Neural cell (in vitro differentiated cells): ENCODE measurements at regions not wholly inside any gene's neighbourhood (a gene's known extent, or its start where the extent isn't known, plus 50 kb on each side); places are given as distances from the start of the nearest gene placed in this dataset.

Experiments
- H2AFZ ChIP-seq: fragments of 200-600, 300-800 bp; sonication (generic), shearing (Covaris generic); 2 replicates; pipeline ENCODE4 v1.6.0; 2014; ENCODE audit warnings: low read depth, mild to moderate bottlenecking, antibody characterized with exemption, low read length, moderate library complexity
- H3F3A ChIP-seq: fragments of 200-600 bp; shearing (Covaris generic); 2 replicates; pipeline ENCODE4 v1.6.1; 2016; ENCODE audit warnings: mild to moderate bottlenecking, moderate library complexity, mixed read lengths, antibody characterized with exemption, low read length; ENCODE audit not compliant: insufficient read depth, poor library complexity, severe bottlenecking
- H3K27ac ChIP-seq: fragments of 200-600, 300-800 bp; sonication (generic), shearing (Covaris generic); 2 replicates; pipeline ENCODE4 v1.5.1; 2014; ENCODE audit warnings: mild to moderate bottlenecking, low read length, moderate library complexity
- H3K27me3 ChIP-seq: fragments of 300-800, 200-600 bp; sonication (generic), shearing (Covaris generic); 2 replicates; pipeline ENCODE4 v1.6.0; 2014; ENCODE audit warnings: mild to moderate bottlenecking, low read depth, low read length, moderate library complexity; ENCODE audit not compliant: insufficient read depth
- H3K36me3 ChIP-seq: fragments of 300-800, 200-600 bp; sonication (generic), shearing (Covaris generic); 2 replicates; pipeline ENCODE4 v1.5.1; 2014; ENCODE audit warnings: mild to moderate bottlenecking, antibody characterized with exemption, low read length, moderate library complexity; ENCODE audit not compliant: insufficient read depth
- H3K4me2 ChIP-seq: fragments of 300-800, 200-600 bp; sonication (generic), shearing (Covaris generic); 2 replicates; pipeline ENCODE4 v1.6.0; 2014; ENCODE audit warnings: mild to moderate bottlenecking, low read length
- H3K4me3 ChIP-seq: fragments of 300-800, 200-600 bp; sonication (generic), shearing (Covaris generic); 2 replicates; pipeline ENCODE4 v1.5.1; 2014; ENCODE audit warnings: mild to moderate bottlenecking, low read length, moderate library complexity
- H3K79me2 ChIP-seq: fragments of 200-600 bp; shearing (Covaris generic); replicated peaks from 2 replicates; pipeline ENCODE4 v1.6.0; 2014; ENCODE audit warnings: mild to moderate bottlenecking, low read length, moderate library complexity; ENCODE audit not compliant: insufficient read depth
- H3K9ac ChIP-seq: fragments of 300-800, 200-600 bp; sonication (generic), shearing (Covaris generic); 2 replicates; pipeline ENCODE4 v1.6.1; 2016; ENCODE audit warnings: mild to moderate bottlenecking, low read length, mixed read lengths
- H3K9me2 ChIP-seq: fragments of 200-600 bp; shearing (Covaris generic); 2 replicates; pipeline ENCODE4 v1.6.1; 2016; ENCODE audit warnings: mild to moderate bottlenecking, low read length, mixed read lengths; ENCODE audit not compliant: insufficient read depth
- H3K9me3 ChIP-seq: fragments of 200-600, 300-800 bp; sonication (generic), shearing (Covaris generic); 2 replicates; pipeline ENCODE4 v1.6.1; 2016; ENCODE audit warnings: mild to moderate bottlenecking, mixed run types, low read length, moderate library complexity, mixed read lengths
- H4K20me1 ChIP-seq: fragments of 200-600 bp; shearing (Covaris generic); 2 replicates; pipeline ENCODE4 v1.6.1; 2016; ENCODE audit warnings: mild to moderate bottlenecking, mixed run types; ENCODE audit not compliant: insufficient read depth
- EP300 ChIP-seq: fragments of 450-650 bp; conservative IDR thresholded peaks from 2 replicates; pipeline ENCODE4 v1.6.1; 2014; ENCODE audit warnings: antibody characterized with exemption, mild to moderate bottlenecking, moderate library complexity; ENCODE audit not compliant: poor library complexity, severe bottlenecking
- EZH2 ChIP-seq: fragments of 200-600, 300-800 bp; shearing (Covaris generic), sonication (generic); IDR thresholded peaks from 2 replicates; pipeline ENCODE4 v1.6.1; 2014; ENCODE audit warnings: antibody characterized with exemption, low read length, borderline replicate concordance, mild to moderate bottlenecking; ENCODE audit not compliant: insufficient read depth, poor library complexity, severe bottlenecking
- MXI1 ChIP-seq: fragments of 450-650 bp; conservative IDR thresholded peaks from 2 replicates; pipeline ENCODE4 v1.6.1; 2014; ENCODE audit warnings: antibody characterized with exemption, mild to moderate bottlenecking; ENCODE audit not compliant: poor library complexity, severe bottlenecking
- POLR2AphosphoS5 ChIP-seq: IDR thresholded peaks from 2 replicates; pipeline ENCODE4 v1.6.1; 2012
- RAD21 ChIP-seq: fragments of 450-650 bp; conservative IDR thresholded peaks from 2 replicates; pipeline ENCODE4 v1.6.1; 2014; ENCODE audit warnings: antibody characterized with exemption, mild to moderate bottlenecking, moderate library complexity
- SMC3 ChIP-seq: fragments of 450-650 bp; conservative IDR thresholded peaks from 2 replicates; pipeline ENCODE4 v1.6.1; 2014; ENCODE audit warnings: antibody characterized with exemption, mild to moderate bottlenecking, moderate library complexity; ENCODE audit not compliant: poor library complexity
- TAF1 ChIP-seq: IDR thresholded peaks from 2 replicates; pipeline ENCODE4 v1.6.1; 2012; ENCODE audit warnings: low read depth
- TF ChIP-seq, protein P1 (sequence below): IDR thresholded peaks from 2 replicates; pipeline ENCODE4 v1.6.1; 2012; ENCODE audit warnings: borderline replicate concordance
- TF ChIP-seq, protein P2 (sequence below): fragments of 450-650 bp; IDR thresholded peaks from 2 replicates; pipeline ENCODE4 v1.5.1; 2014; ENCODE audit warnings: antibody characterized with exemption, mild to moderate bottlenecking, moderate library complexity; ENCODE audit not compliant: poor library complexity, severe bottlenecking

DNA sequence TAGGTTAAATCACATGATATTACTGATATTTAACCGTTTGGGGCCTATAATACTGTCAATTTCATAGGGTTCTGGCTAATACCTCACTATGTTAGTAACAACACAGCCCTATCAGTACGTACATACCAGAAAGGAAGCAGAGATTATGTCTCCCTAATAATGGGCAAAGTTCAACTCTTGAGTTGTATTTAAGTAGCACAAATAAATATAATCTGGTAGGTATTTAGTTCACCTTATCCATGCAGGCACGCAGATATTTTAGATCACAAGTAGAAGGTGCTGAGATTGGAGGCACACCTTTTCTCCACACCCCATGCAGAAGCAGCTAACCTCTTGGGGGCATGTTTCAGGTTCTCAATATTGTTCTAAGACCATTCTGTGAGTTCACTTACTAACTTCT is 118.9 kb downstream of the IRS1 start:
- H3K36me3 ChIP-seq: no peaks in the 10 kb centered on the region
- no peak overlapping the region for H3K9ac ChIP-seq
- TF ChIP-seq SMC3: no peak
- TF ChIP-seq MXI1: no peak
- no peak for TF ChIP-seq EP300
- no peak for TF ChIP-seq RAD21
- no peak for TF ChIP-seq EZH2
- TF ChIP-seq, protein P1, sequence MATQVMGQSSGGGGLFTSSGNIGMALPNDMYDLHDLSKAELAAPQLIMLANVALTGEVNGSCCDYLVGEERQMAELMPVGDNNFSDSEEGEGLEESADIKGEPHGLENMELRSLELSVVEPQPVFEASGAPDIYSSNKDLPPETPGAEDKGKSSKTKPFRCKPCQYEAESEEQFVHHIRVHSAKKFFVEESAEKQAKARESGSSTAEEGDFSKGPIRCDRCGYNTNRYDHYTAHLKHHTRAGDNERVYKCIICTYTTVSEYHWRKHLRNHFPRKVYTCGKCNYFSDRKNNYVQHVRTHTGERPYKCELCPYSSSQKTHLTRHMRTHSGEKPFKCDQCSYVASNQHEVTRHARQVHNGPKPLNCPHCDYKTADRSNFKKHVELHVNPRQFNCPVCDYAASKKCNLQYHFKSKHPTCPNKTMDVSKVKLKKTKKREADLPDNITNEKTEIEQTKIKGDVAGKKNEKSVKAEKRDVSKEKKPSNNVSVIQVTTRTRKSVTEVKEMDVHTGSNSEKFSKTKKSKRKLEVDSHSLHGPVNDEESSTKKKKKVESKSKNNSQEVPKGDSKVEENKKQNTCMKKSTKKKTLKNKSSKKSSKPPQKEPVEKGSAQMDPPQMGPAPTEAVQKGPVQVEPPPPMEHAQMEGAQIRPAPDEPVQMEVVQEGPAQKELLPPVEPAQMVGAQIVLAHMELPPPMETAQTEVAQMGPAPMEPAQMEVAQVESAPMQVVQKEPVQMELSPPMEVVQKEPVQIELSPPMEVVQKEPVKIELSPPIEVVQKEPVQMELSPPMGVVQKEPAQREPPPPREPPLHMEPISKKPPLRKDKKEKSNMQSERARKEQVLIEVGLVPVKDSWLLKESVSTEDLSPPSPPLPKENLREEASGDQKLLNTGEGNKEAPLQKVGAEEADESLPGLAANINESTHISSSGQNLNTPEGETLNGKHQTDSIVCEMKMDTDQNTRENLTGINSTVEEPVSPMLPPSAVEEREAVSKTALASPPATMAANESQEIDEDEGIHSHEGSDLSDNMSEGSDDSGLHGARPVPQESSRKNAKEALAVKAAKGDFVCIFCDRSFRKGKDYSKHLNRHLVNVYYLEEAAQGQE: no peak
- no peak for TF ChIP-seq TAF1
- TF ChIP-seq POLR2AphosphoS5: no peak
- TF ChIP-seq, protein P2, sequence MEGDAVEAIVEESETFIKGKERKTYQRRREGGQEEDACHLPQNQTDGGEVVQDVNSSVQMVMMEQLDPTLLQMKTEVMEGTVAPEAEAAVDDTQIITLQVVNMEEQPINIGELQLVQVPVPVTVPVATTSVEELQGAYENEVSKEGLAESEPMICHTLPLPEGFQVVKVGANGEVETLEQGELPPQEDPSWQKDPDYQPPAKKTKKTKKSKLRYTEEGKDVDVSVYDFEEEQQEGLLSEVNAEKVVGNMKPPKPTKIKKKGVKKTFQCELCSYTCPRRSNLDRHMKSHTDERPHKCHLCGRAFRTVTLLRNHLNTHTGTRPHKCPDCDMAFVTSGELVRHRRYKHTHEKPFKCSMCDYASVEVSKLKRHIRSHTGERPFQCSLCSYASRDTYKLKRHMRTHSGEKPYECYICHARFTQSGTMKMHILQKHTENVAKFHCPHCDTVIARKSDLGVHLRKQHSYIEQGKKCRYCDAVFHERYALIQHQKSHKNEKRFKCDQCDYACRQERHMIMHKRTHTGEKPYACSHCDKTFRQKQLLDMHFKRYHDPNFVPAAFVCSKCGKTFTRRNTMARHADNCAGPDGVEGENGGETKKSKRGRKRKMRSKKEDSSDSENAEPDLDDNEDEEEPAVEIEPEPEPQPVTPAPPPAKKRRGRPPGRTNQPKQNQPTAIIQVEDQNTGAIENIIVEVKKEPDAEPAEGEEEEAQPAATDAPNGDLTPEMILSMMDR: no peak
- H4K20me1 ChIP-seq: no peaks in the 10 kb centered on the region
- H3K9me3 ChIP-seq: no peaks in the 10 kb centered on the region
- no peaks in the 10 kb centered on the region for H3F3A ChIP-seq
- H3K9me2 ChIP-seq: no peaks in the 10 kb centered on the region
- H3K27ac ChIP-seq: no peak overlapping the region
- H3K27me3 ChIP-seq: no peaks in the 10 kb centered on the region
- H3K4me3 ChIP-seq: no peak overlapping the region
- H3K4me2 ChIP-seq: no peak overlapping the region
- H3K79me2 ChIP-seq: no peaks in the 10 kb centered on the region
- no peak overlapping the region for H2AFZ ChIP-seq

DNA sequence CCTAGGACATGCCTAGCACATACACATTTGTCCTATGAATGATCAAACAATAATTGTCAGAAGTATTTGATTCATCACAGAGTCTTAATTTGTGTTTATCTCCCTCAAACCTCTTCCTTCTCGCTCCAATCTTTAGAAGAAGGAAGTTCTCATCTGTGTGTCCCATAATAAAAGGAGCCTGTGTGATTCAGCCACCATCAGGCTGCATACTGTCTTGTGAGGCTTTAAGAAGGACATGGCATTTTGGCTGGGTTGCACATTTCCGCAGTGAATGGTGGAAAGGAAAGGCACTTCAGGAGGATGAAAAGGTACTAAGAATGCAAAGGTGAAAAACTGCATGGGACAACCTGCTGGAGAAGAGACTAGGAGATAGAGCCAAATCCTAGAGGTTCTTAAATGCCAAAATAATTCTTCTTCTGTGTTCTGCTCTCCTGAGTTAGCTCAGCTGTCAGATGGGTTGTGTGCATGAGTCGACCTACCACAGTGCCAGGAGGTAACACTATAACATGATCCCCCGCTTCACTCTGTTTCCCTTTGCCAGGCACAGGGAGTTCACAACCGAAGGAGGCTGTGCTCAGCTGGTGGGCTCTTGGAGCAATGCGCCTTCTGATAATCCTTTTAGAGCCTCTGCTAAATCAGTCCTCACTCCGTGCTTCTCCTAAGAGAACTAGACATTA is 120.1 kb downstream of the IRS1 start:
- no peaks in the 10 kb centered on the region for H3K9me2 ChIP-seq
- H4K20me1 ChIP-seq: no peaks in the 10 kb centered on the region
- H3K79me2 ChIP-seq: no peaks in the 10 kb centered on the region
- H3K9me3 ChIP-seq: no peaks in the 10 kb centered on the region
- H3K27ac ChIP-seq: no peak overlapping the region
- no peaks in the 10 kb centered on the region for H3K27me3 ChIP-seq
- H2AFZ ChIP-seq: no peak overlapping the region
- no peaks in the 10 kb centered on the region for H3K36me3 ChIP-seq
- no peaks in the 10 kb centered on the region for H3F3A ChIP-seq
- H3K9ac ChIP-seq: no peak overlapping the region
- no peak overlapping the region for H3K4me3 ChIP-seq
- H3K4me2 ChIP-seq: no peak overlapping the region
- TF ChIP-seq, protein P1: no peak
- TF ChIP-seq POLR2AphosphoS5 (no peak), RAD21 (no peak), EP300 (no peak), TAF1 (no peak), EZH2 (no peak), SMC3 (no peak), MXI1 (no peak)
- TF ChIP-seq, protein P2: no peak
